GM21576 (cell line): ENCODE measurements at regions not wholly inside any gene's neighbourhood (a gene's known extent, or its start where the extent isn't known, plus 50 kb on each side); places are given as distances from the start of the nearest gene placed in this dataset.
"Not testable (repeated sequence)": the region's sequence is repeated elsewhere in the genome, so short reads cannot be mapped to it uniquely, and the experiment has no call there.

Experiments
- ATAC-seq: cut with Tn5 transposase; IDR thresholded peaks from one replicate; pipeline ENCODE4 v1.9.1; 2021; ENCODE audit warnings: mild to moderate bottlenecking, moderate library complexity; ENCODE audit not compliant: unreplicated experiment

DNA sequence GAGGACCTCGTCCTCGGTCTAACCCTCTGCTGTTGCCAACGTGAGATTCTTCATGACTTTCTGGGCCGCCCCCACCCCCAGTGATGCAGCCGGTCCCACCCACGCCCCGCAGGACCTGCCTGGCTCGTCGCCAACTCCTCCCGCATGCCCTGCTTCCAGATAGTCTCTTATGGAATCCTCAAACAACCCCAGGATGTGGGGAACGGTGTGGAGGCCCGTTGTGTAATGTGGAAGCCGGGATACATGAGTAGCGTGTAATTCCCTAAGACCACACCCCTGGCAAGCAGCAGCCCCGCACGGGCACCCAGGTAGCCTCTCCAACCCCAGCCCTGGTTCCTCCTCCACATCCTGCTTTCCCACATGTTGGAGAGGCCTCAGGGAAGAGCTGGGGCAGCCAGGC is 275.9 kb downstream of the C16orf95 start:
- ATAC-seq = no peak

DNA sequence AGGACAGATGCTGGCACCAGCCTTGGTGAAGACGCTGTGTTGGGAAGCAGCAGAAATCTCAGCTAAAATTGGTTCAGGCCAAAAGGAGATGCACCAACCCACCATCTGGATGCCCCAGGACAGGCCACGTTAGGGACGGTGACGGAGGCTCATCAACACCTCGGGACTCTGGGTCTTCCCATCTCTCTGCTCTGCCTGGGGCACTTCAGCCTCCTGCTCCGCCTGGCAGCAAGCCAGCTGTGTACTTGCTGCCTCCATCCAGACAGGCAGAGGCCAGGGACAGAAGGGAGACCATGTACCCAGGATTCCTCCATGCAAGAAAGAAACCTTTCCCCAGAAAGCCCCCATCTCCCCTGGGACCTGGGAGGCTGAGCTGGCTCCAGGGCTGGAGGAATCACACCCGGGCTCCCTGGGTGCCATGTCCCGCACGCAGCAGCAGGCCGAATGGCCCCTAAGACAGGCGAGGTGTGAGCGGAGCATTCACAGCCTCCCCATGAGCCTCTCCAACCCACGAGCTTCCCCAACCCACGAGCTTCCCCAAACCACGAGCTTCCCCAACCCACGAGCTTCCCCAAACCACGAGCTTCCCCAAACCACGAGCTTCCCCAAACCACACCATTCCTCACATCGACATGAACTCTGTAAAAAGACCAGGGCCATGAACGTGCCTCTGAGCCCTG is 274.5 kb downstream of the C16orf95 start:
- ATAC-seq = no peak

DNA sequence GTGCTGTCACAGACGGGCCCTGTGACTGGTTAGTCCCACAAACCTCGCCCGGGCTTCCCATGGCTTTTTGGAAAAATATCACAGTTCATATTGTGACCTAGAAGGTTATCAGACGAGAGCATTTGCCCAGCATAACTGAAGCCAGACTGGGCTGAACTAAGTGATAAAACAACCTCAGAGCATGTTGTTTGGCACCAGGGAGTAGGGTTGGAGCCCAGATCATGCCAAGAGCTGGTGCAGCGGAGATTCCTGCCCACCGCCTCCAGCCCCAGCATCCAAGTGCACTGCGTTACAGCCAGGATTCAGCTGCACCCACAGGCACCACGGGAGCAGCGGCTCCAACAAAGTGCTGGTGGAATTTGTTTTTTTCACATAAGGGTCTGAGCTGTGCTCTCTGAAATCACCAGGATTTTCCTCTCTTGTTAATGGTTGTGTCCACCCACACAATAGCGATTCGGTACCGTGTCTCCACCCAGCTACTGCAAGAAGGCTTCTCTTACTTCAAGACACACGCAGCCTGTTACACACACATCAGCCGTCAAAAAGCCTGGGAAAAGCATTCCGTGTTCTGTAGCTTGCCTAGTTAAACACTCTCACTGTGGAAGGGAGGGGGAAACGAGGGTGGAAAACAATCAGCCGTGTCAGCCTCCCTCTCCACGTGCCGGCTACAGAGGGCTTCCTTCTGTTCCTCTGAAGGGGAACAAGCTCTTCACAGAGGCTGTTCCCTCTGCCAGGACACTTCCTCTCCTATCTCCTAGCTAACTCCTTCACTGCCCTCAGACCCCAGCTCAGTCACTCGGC is 273.8 kb downstream of the C16orf95 start:
- no peak for ATAC-seq

DNA sequence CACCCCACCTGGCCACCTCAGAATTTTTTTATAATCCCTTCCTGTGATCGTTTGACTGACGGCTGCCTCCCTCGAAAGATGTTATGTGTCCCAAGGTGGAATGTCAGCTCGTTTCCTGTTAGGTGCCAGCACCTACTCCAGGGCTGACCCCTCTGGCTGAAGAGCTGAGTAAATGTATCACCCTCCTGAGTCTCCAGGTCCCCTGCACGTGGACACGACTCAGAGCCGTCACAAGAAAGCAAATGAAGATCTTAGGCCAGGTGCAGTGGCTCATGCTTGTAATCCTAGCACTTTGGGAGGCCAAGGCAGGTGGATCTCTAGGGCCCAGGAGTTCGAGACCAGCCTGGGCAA is 273.2 kb downstream of the C16orf95 start:
- no peak for ATAC-seq

DNA sequence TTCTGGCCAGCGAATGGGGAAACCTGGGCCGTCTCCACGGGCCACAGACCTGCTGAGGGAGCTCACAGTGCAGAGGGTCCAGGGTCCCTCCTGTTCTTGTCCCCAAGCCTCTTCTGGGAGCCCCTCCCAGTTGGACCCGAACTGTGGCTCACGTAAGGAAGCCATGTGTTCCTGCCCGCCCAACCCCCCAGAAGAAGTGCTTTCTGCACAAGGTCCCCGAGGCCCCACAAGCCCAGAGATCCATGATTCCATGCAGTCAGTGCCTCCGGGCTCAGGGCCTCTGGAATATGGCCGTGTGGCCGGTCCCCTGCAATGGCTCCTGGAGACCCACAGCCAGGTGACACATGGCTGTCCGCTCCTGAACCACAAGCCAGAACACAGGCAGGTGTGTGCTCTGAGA is 272.4 kb downstream of the C16orf95 start:
- no peak for ATAC-seq

DNA sequence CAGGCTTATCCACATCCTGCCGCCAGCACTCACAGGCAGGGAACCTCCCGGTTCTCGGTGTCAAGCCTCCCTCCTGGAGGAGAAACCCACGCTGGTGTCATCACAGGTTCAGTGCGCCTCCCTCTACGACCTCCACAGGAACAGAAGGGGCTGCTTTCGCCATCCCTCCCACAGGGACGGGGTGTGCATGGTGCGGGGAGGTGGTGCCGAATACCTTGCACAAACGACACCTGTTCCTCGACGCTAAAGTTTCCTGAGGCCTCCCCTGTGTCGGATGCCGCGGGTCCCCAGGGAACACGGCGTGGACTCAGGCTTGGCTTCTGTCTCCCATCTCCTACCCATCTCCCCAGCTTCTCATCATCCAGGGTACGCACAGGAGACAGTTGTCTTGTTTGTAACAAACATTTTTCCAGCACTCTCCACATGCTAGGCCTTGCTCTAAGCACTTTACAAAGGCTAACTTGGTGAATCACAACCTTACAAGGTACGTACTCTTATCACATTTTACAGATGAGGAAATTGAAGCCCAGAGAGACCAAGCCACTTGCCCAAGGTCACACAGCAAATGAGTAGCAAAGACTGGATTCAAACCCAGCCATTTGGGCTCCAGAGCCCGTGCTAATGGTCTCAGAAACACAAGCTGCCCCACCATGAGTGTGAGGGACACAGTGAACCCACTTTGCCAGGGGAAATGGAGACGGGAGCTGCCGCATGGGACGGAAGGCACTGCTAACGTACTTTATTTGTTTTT is 271.6 kb downstream of the C16orf95 start:
- no peak for ATAC-seq

DNA sequence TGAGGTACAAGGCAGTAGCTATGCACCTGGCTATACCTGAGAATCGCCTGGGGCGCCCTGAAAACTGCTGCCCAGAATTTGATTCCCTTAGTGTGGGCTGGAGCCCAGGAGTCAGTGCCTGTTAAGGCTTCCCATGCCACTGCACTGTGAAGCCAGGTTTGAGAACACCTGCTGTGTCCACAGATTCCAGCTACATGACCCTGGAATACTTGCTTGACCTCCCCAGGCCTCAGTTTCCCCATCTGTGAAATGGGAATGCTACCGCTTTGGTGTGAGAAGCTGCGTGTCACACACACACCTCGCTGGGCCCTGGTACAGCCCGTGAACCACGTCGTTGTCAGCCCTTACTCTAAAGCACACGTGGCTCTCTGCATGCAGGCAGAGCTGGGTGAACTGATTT is 271.0 kb downstream of the C16orf95 start:
- ATAC-seq = no peak

DNA sequence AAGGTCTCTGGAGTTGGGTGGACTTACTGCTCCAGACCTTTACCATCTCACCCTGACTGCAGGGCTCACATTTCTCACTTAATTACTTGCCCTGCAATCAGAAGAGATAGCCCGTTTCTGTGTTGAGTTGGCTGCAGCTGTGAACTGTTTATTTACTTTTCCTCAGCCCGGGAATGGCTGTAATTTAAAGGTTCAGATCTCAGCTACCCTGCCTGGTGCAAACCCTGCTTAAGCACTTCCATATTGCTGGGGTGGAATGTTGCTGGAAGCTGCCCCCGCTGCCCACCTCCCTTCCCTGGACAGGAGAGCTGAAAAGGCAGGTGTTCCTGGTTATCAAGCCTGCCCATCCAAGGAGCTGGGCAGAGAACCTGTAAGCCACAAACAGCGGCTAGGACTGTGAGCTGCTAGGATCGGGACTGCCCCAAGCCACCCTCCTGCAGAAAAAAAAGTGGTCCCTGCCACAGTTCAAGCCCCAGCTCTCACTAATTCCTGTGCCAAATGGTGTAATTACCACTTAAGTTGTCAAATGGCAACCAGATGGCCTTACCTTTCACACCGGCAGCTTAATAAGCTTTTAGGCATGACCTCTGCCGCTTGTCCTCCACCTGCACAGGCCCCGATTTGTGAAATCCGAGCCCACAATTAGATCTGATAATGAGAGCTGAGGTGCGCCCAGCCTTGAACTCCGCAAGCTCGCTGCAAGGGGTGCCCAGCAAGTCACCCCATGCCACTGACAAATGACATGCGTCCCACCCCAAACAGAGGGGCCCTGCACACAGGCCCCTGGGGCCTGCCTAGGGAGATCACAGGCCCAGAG is 269.8 kb downstream of the C16orf95 start:
- no peak for ATAC-seq

DNA sequence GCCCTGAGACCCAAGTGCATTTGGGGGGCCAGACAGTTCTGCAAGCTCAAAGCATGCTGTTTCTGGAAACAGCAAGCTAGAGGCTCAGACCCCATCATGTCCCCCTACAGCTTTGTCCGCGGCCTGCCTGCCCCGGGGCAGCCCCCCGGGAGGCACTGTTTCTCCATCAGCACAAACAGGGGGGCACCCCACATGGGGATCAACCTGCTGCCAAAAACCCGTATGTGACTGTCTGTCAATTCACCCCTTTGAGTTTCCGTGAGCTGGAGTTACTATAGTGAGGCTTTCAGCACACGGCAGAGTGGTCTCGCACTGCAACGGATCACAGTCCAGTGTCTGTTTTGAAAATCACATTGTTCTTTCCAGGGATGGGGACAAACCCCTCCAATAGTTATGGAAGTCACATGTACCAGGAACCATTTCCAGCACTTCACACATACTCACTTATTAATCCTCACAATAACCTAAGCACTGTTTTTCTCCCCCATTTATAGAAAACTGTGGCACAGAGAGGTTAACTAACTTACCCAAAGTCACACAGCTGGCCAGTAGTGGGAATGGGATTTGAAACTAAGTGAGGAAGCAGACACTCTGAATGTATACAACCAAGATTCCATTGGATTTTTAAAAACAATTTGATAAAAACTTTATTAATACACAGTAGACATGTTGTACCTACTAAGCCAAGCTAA is 269.0 kb downstream of the C16orf95 start:
- no peak for ATAC-seq

DNA sequence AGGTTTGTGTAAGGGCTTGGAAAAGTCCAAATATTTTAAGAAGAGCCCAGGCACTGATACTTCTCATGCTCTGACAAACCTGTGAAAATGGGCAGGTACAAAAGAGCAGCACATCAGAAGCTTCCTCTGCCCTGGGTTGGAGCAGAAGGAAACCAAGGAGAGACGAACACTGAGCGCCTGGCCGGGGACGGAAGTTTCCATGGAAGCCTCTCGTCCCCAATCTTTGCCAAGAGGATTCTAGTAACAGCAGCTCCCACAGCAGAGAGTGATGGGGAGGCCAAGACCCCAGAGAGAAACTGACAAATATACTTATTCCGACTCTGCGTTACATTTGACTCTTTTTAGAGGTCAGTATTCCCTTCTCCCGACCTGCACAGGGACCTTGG is 268.5 kb downstream of the C16orf95 start:
- no peak for ATAC-seq

DNA sequence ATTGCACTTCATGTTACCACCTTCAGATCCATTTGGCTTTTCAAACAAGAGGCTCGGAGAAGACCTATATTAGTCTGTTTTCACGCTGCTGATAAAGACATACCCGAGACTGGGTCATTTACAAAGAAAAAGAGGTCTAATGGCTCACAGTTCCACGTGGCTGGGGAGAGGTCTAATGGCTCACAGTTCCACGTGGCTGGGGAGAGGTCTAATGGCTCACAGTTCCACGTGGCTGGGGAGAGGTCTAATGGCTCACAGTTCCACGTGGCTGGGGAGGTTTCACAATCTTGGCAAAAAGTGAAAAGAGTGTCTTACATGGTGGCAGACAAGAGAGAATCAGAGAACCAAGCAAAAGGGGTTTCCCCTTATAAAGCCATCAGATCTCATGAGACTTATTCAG is 268.0 kb downstream of the C16orf95 start:
- not testable (repeated sequence) for ATAC-seq

DNA sequence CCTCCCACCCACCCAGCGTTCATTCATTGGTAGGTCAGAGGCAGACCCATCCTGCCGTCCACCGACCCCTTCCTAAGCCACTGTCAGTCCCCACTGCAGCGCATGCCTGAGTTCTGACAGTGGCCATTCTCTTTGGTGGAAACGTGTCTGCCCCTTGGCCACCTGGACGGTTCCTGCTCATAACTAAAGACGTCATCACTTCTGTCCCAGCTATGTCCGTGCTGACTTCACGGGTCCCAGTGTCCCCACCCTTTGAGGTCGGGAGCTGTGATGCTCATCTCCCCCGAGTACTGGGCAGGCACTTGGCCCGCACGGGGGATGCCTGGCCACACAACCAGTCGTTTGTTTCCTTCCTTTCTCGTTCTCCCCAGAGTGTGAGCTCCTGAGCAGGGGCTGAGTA is 267.1 kb downstream of the C16orf95 start:
- ATAC-seq = no peak

DNA sequence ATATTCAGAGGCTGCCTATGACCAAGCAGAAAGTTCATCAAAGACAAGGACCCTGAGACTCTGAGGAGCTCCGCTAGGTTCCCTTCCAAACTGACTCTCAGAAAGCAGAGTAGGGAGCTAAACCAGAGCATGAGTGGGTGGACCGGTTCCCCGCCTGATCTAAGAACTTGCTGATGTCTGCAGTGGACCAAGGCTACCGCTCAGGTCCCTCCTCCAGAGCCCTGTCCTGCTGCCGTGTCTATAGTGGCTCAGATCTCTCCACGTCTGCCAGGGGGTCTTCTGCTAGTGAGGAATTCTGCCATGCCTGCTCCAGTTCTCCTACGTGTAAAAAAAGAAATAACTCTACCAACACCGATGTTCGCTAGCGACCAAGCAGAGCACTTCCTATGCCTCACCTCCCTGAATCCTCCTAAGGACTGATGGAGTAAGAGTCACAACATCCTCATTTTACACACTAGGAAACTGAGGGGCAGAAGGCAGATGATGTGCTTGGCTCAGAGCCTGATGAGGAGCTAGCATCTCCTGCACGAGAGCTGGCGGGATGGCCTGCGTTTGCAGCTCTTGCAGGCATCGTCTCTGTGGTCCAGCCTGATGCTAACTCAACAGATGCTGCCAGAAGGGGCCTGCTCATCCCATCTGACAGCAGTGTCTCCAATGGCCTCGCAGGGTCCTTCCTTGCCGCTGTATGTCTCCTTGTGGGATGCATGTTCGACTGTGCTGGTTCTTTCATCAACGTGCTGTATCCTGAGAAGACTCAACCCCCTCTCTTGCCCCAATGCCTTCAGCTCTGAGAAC is 265.5 kb downstream of the C16orf95 start:
- no peak for ATAC-seq

DNA sequence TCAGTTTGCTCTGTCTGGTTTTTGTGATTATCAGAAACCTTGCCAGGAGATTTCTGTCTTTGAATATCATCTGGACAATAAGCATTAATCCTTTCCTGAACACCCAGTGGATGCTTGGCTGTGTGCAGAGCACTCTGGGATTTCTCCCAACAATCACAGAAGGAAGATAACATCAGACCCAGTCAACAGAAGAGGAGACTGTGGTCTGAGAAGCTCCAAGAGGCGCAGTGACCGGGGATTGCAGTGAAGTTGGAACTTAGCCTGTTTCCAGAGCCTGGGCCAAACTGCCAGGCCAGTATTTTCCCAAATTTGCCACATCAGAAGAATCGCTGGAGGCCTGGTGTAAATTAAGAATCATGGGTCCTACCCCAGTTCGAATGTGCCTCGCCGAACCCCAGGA is 264.7 kb downstream of the C16orf95 start:
- no peak for ATAC-seq

DNA sequence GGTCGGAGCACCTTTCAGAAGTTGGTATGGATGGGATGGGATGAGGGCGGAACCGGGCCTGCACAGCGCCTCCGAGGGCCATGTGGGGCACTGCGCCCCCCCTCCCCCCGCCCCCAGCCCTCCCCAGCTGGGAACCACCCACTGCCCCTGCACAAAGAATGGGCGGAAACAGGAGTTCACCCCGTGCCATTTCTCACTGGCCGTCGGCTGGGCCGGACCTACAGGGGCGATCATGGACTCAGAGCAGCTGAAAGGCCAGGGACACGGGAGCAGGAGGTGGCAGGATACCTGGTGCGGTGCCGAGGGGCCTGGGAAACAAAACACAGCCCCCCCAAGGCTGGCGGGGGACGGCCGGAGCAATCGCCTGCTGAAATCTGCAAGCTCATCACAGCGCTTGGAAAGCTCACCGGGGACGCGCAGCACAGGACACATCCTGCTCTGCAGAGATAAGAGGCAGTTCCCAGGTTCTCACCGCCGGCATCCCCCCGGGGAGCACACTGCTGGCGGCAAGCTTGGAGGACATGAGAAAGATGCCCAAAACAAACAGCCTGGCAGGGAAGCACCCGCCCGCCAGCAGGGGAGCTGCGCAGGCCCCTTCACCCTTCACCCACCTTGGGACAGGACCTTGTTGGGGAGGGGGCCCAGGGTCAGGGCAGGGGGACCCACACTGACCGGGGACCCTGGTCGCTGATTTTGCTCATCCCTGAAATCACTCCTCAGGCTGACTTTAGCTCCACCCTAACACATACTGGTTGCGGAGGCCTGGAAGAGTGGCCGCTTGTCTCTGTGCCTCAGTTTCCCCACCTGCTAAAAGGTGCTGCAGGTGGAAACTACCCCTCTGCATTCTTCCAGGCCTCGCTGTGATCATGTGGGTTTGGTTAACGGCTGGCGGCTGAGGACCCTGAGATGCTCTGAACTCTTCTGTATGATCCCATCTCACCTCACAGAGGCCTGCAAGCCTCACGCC is 263.9 kb downstream of the C16orf95 start:
- ATAC-seq = no peak

DNA sequence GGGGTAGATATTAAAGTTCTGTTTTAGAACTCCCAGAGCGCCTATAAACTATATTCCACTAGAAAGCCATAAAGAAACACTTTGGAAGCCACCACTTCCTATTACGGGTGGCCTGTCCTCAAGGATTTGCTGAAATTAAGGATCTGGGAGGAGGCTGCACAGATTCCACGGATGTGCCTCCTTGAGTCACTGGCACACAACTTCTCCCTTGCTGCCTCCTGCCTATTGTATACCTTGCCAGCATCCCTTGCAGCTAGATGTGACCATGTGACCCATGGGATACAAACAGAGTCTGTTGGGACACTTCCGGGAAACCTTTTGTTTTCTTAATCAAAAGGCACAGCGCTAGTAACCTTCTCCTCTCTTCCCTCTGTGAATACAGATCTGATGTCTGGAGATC is 263.0 kb downstream of the C16orf95 start:
- no peak for ATAC-seq

DNA sequence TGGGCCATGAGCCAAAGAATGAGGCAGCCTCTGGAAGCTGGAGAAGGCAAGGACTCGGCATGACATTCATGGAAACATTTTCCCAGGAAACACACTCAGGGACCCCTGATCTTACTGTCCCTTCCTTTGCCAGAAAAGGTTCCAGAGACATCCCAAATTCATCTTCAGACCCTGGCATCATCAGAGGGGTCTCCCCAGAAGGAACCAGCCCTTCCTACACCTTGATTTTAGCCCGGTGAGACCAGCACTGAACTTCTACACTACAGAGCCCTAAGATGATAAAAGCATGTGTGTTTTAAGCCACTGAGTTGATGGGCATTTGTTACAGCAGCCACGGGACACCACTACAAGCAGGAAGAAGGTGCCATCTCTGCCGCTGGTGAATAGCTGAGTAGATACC is 262.3 kb downstream of the C16orf95 start:
- no peak for ATAC-seq

DNA sequence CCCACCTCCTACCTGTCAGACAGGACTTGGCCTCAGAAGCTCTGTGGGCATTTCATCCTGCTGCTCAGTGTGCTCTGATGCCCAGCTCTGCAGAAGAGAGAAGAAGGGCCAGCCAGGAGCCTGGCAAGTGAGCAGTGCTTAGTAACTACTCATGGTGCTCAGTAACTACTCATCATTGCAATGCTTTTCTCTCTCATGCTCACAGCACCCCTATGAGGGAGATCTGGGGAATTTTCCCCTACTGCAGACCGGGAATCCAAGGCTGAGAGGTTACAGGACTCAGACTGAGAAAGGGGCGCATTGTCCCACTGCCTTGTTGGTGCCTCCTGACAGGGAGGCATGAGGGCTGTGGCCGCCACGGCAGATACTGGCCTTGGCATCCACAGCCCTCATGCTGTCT is 261.1 kb downstream of the C16orf95 start:
- no peak for ATAC-seq

DNA sequence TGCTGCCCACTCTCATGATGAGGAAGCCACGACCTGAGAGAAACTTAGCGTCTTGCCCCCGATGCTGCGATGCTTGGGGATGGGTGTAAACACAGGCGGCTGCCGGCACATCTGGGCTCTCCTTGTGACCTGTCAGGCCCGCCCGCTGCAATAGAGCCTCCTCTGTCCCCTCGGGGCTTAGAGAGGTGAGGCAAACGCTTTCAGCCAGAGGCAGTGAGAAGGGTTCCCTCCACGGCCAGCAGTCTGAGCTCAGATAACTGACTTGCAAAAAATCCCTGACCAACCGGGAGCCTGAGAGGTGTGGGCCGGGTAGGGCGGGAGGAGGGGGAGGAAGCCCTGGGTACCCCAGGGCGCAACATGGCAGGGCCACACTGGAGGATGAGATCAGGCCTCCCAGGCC is 260.6 kb downstream of the C16orf95 start:
- ATAC-seq = no peak
